DMS79 (cell line): ENCODE measurements at regions not wholly inside any gene's neighbourhood (a gene's known extent, or its start where the extent isn't known, plus 50 kb on each side); places are given as distances from the start of the nearest gene placed in this dataset.

Experiments used
- DNase-seq: peaks from one replicate; lab custom pipeline; 2025; lab: John Stamatoyannopoulos, UW

DNA sequence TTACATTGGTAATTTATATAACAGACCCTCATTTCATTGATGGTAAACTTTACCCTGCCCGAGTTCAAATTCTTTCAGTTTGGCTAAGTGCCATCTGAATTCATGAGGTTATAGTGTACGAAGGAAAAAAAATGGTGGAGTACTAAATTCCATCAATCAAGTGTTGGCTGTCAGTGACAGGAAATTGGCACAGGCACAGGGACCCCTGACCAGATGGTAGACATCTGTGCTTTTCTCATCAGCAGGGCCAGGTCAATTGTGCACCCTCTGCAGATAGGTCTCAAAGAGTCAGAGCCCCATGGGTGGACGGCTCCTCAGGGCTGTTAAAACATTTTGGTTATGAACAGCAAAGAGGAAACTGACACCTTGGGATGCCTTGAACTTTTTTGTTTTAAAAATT is 439.2 kb downstream of the SETBP1 start:
- DNase-seq: no peak

GRCh38 chr18:45121146-45121545 is 440.5 kb downstream of the SETBP1 start:
- DNase-seq: no peak

DNA sequence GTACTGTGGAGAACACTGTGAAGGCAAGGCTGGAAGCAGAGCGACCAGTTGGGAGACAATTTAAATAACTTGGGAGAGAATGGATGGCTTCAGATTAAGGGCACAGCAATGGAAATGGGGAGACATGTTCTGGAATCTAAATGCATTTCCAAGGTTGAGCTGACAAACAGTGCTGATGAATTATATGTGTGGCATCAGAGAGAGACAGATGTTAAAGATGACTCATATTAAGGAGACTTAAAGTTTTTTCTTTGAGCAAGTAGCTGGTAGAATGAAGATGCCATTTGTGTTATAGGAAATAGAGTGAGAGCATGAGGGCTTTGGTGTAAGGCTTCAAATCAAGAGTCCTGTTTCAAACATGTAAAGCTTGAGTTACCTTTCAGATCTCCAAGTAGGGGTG is 441.8 kb downstream of the SETBP1 start:
- DNase-seq: no peak

DNA sequence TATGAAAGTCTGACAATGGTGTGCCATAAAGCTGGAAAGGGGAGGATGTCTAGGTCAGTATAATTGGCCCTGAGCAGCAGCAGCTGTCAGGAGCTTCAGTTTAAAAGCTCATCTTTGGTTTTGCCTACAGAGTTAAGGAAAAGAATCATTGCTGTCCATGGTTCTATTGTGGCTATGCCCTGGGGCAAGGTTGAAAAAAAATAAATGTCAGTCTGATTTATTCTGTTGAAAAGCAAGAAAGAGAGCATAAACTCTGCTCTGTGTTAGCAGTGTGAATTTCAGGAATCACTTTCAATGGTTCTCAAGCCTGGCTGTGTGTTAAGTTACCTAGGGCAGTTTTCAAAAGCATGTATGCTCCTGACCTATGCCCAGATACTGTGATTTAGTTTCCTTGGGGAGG is 446.7 kb downstream of the SETBP1 start:
- DNase-seq: no peak

- no peak for DNase-seq
These were observed 452.6 kb downstream of the SETBP1 start for GRCh38 chr18:45133276-45133675.

GRCh38 chr18:45136381-45137086 is 455.8 kb downstream of the SETBP1 start:
- no peak for DNase-seq

DNA sequence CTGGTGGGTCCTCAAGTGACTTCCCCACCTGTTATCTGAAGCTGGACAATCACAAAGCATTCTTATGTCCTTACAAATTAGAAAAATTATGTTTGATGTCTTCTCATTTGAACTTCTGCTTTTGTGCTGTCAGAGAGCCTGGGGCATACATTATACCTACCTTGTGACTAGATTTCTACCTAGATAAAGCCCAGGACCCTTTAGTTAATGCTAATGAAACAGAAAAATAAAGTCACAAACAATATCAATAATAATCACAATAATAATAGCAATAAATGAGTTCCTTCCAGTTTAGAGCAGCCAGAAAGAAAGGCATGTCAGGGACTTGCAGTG is 456.4 kb downstream of the SETBP1 start:
- no peak for DNase-seq

GRCh38 chr18:45139478-45139877 is 458.8 kb downstream of the SETBP1 start:
- DNase-seq: no peak

DNA sequence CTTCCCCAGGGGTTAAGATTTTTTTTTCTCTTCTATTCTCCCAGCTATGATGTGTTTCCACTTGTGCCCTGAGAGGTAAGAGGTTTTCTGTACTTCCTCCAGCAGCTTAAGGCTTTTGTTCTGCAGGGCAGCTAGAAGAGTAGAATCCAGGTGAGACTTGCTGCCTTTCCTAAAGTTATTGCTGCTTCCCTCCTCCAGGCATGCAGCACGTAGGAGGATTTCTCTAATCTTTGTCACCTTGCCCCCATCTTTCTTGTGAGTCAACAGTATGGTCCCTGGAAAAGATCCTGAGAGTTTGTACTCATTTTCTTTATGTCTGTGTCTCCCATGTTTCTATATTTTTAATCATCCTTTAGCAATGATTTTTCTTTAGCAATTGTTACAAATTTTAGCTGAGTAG is 462.2 kb downstream of the SETBP1 start:
- DNase-seq: peak; percentile 15

DNA sequence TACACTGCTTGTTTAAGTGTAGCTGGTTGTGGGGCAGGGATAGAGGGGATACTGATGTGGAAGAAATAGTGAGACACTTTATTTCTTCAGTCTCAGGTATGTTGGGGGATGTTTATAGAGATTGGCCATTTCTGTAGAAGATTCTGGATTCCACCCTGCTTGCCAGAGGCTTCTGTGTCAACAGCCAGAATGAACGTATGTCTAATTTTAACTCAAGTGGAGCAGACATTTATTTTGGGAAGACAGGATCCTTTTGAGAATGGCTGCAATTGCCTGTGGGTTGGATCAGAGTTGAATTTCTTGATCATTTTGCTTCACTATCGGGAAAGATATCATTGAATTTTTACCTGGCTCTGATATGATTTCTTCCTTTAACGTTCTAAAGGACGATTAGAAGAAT is 465.6 kb upstream of the SLC14A2 start:
- no peak for DNase-seq

- DNase-seq: no peak
These were observed 463.6 kb upstream of the SLC14A2 start for GRCh38 chr18:45151645-45152044.

DNA sequence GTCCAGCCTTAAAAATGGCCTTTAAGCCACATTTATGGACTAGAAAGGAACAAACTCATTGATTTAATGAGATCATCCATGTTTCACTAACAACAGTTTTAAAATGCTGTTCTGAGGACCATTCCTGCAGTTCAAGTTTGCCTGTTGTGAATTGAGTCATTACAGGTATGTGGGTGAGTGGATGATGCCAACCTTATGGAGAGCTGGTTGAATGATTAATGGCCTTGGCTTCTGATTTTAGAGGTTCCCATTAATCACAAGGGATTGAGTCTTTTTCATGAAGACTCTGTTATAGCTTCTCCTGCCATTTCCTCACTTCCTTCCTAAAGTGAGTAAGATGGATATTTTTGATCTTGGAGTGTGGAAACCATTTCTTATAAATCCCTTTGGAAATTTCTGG is 459.8 kb upstream of the SLC14A2 start:
- DNase-seq: no peak

- DNase-seq: no peak
These were observed 458.3 kb upstream of the SLC14A2 start for GRCh38 chr18:45156946-45157345.

DNA sequence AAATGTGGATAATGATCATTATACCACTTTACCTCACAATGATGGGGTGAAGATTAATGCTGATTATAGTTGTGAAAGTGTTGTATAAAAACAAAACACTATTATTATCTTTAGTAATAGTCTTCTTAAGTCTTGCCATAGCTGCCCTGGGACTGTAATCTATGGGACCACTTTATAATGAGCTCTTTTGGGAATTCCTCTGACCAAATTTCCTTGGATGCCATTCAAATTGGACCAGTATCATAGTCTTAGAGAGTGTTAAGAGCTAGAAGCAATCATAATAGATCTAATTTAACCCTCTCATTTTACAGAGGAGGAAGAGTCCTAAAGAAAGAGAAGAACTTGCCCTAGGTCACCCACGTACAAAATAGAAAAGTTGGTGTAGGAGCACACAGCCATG is 457.7 kb upstream of the SLC14A2 start:
- no peak for DNase-seq

GRCh38 chr18:45161850-45162249 is 453.4 kb upstream of the SLC14A2 start:
- DNase-seq: no peak

- DNase-seq: no peak
These were observed 451.4 kb upstream of the SLC14A2 start for GRCh38 chr18:45163871-45164270.

GRCh38 chr18:45164551-45164950 is 450.7 kb upstream of the SLC14A2 start:
- DNase-seq: no peak

GRCh38 chr18:45165176-45165713 is 450.0 kb upstream of the SLC14A2 start:
- no peak for DNase-seq

GRCh38 chr18:45165871-45166270 is 449.4 kb upstream of the SLC14A2 start:
- DNase-seq: no peak

- DNase-seq: no peak
These were observed 448.9 kb upstream of the SLC14A2 start for GRCh38 chr18:45166341-45166835.

GRCh38 chr18:45166836-45167551 is 448.3 kb upstream of the SLC14A2 start:
- DNase-seq: peak; percentile 6

- no peak for DNase-seq
These were observed 447.5 kb upstream of the SLC14A2 start for GRCh38 chr18:45167631-45168280.
